GM12891 (cell line): ENCODE measurements at regions not wholly inside any gene's neighbourhood (a gene's known extent, or its start where the extent isn't known, plus 50 kb on each side); places are given as distances from the start of the nearest gene placed in this dataset.

Experiments
- DNase-seq: peaks from one replicate; pipeline ENCODE4 v3.0.0; 2011; ENCODE audit warnings: low spot score; ENCODE audit not compliant: insufficient read length
- FAIRE-seq: peaks from 2 replicates; lab custom pipeline; 2011; peaks lifted over from hg19 to GRCh38; lab: Jason Lieb, UNC
- PAX5 ChIP-seq: IDR thresholded peaks from 2 replicates; pipeline ENCODE4 v1.6.1; 2011; ENCODE audit warnings: low read length, moderate library complexity, mild to moderate bottlenecking; ENCODE audit not compliant: insufficient read depth, severe bottlenecking
- POLR2A ChIP-seq: IDR thresholded peaks from 2 replicates; pipeline ENCODE4 v1.6.1; 2011; ENCODE audit warnings: low read depth, low read length, control low read depth
- POLR2AphosphoS5 ChIP-seq: IDR thresholded peaks from 2 replicates; pipeline ENCODE4 v1.6.1; 2011; ENCODE audit warnings: low read depth, low read length, control low read depth
- POU2F2 ChIP-seq: IDR thresholded peaks from 2 replicates; pipeline ENCODE4 v1.6.1; 2011; ENCODE audit warnings: low read depth, mild to moderate bottlenecking, control low read depth, low read length, moderate library complexity
- SPI1 ChIP-seq: IDR thresholded peaks from 2 replicates; pipeline ENCODE4 v1.6.1; 2011; ENCODE audit warnings: low read depth, low read length, control low read depth
- TAF1 ChIP-seq: IDR thresholded peaks from 2 replicates; pipeline ENCODE4 v1.6.1; 2011; ENCODE audit warnings: low read depth, low read length, control low read depth

- no peak for TF ChIP-seq TAF1
- TF ChIP-seq POLR2A = no peak
- no peak for TF ChIP-seq POLR2AphosphoS5
- no peak for TF ChIP-seq POU2F2
- TF ChIP-seq SPI1 = no peak
- TF ChIP-seq PAX5 = no peak
- DNase-seq (no peak), FAIRE-seq (no peak)
These were observed 411.9 kb upstream of the MARCKS start for GRCh38 chr6:113445201-113445600.

GRCh38 chr6:113447088-113447831 lies 409.9 kb upstream of the MARCKS start:
- TF ChIP-seq PAX5 (no peak), POU2F2 (no peak)
- FAIRE-seq (no peak), DNase-seq (no peak)

DNA sequence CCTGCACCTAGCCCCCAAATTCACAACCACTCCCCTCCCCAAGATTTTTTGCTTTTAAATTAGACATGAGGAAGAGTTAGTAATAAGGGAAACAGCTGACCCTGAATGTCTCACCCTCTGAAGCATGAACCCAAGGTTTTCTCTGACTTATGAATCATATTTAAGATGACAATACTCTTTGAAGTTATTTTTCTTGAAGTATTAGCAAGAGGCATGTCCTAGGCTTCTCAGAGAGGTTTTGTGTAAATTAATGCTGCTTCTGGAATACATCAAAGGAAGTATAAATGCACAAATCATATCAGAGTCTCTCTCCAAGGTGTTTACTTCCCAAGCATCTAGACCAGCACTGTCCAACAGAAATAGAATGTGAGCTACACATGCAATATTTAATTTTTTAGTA lies 408.1 kb upstream of the MARCKS start:
- no peak for TF ChIP-seq TAF1
- TF ChIP-seq POLR2A = no peak
- FAIRE-seq (no peak), DNase-seq (no peak)

DNA sequence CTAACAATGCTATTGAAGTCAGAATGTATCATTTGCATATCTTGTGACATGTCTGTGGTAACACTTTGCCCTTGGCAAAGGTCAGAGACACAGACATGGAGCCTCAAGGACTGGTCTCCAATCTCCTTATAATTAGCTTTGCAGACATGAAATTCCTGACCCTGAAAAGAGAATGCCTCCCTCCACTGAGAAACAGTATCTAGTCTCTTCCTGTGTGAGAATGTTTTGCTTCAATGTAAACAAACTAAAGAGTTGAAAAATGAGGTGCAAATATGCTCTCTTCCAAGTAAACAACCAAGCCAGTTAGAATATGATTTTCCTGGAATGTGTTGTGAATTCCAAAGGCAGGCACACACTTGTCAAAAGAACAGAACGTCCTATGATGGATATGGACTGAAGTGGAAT lies 407.1 kb upstream of the MARCKS start:
- FAIRE-seq = no peak
- TF ChIP-seq POU2F2 (no peak), POLR2AphosphoS5 (no peak)

DNA sequence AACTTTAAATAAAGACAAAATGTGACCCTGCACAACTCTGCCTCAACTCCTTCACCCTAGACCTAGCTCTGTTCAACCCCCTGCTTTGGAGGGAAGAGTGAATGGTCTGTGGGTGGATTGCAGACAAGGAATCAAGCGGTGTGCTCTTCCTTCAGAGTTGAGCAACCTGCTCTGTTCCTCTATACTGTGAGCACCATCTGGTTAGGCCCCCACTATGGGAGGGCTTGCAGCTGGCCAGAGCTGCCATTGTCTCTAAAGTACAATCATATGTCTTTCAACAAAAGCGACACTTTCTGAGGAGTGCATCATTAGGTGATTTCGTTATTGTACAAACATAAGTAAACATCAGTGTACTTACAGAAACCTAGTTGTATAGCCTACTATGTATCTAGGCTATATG lies 406.1 kb upstream of the MARCKS start:
- FAIRE-seq = no peak
- no peak for DNase-seq
- no peak for TF ChIP-seq POU2F2
- no peak for TF ChIP-seq POLR2A
- no peak for TF ChIP-seq SPI1
- TF ChIP-seq TAF1 = no peak
- no peak for TF ChIP-seq POLR2AphosphoS5
- TF ChIP-seq PAX5 = no peak

More for the DNA sequence above, 407.1 kb upstream of the MARCKS start:
- DNase-seq = no peak

- FAIRE-seq (no peak), DNase-seq (no peak)
- TF ChIP-seq POLR2AphosphoS5 (no peak), SPI1 (no peak), TAF1 (no peak), POU2F2 (no peak), PAX5 (no peak)
These were observed 399.9 kb upstream of the MARCKS start for GRCh38 chr6:113457198-113457597.

DNA sequence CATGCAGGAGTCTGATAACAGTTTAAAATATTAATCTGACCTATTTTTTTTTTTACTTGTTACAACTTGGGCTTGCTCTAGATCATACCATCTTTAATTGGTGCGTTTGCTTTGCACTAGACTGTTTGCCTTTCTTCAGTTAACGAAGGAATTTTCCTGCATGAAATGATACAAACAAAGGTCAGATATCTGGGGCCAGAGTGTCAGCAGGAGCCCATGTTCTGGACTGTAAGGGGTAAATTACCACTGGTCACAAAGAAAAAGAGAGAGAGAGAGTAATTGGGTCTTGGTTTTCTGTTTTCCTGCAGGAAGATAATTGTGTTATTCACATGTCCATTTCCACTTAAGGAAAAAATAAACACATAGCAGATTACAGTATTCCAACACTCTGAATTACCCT lies 399.4 kb upstream of the MARCKS start:
- DNase-seq (no peak), FAIRE-seq (no peak)
- TF ChIP-seq POLR2AphosphoS5 (no peak), POLR2A (no peak), PAX5 (no peak)

DNA sequence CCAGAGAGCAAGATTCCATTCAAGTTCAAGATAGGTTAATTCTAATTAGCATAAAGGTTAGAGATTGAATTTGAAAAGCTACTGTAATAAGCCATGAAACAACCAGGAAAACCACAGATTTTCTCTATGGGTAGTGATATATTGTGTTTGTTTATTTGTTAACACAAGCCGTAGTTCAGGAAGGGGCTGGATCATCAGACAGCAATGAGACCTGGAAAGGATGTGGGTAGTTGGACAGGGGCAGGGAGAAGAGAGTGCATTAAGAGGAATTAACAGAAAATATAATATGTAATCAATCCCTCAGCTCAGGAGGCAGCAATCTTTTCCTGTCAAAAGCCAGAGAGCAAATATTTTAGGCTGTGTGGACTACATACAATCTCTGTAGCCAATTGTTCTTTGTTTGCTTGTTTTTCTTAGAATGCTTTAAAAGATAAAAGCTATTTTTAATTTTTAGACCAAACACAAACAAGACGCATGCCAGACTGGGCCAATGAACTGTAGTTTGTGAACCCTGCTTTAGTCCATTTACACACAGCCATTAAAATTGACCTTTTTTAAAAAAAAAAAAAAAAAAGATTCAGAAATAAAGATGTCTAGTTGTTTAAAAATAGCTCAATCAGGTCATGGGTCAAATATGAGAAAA lies 398.7 kb upstream of the MARCKS start:
- TF ChIP-seq SPI1 (no peak), POLR2A (no peak), POLR2AphosphoS5 (no peak), TAF1 (no peak), PAX5 (no peak), POU2F2 (no peak)
- FAIRE-seq (no peak), DNase-seq (no peak)

DNA sequence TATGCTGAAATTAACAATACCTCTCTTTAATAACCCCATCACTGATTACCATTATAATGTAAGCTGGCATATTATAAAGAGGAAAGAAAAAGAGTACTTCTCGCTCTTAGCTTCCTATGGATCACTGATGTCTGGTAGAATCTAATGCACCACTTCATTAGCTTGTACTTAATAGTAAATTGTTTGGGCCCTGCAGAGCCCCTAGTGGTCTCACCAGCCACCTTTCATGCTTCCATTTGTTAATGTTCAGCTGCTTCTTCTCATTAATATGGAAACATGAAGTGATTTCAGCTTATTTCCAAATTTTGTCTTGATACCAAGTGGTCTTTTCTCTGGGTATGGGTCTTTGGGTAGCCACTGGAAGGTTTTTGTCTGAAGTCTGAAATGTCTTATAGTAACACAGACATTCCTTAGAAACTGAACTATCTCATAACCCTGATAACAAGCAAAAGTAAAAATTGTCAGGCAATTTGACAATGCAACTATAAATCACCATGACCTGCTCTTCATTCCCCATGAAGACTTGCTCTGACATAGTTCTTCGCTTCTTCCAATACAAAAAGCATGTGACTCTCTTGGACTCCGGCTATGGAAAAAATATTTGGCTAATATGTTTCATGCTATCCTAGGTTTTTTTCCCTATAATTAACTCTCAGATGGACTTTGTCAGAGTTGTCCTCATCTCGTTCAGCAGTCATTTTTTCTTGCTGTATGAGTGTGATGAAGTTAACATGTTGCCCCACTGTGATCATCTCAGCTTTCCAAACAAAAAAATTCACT lies 395.8 kb upstream of the MARCKS start:
- FAIRE-seq = no peak
- DNase-seq = no peak
- TF ChIP-seq PAX5 (no peak), POLR2A (no peak), SPI1 (no peak), POU2F2 (no peak)

DNA sequence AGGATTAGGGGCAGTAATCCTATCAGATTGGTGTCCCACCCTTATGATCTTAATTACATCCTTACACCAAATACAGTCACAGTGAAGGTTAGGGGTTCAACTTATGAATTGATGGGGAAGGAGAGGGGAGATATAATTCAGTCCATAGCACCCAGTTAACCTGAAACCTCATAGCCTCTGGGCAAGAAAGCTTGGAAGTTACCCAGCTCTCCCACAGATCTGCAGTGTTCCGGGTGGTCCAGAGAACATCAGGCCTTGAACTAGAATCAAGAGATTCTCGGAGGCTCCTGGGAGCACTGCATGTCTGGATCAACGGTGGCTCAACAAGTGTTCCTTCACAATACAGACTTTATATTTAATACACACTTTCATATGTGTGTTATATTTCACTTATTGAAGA lies 392.6 kb upstream of the MARCKS start:
- DNase-seq = no peak
- no peak for TF ChIP-seq POU2F2
- TF ChIP-seq POLR2AphosphoS5 = no peak
- no peak for TF ChIP-seq SPI1
- FAIRE-seq = no peak

- DNase-seq = no peak
- TF ChIP-seq PAX5 (no peak), TAF1 (no peak), POLR2AphosphoS5 (no peak), POU2F2 (no peak), SPI1 (no peak)
- FAIRE-seq = no peak
These were observed 392.2 kb upstream of the MARCKS start for GRCh38 chr6:113464960-113465359.

DNA sequence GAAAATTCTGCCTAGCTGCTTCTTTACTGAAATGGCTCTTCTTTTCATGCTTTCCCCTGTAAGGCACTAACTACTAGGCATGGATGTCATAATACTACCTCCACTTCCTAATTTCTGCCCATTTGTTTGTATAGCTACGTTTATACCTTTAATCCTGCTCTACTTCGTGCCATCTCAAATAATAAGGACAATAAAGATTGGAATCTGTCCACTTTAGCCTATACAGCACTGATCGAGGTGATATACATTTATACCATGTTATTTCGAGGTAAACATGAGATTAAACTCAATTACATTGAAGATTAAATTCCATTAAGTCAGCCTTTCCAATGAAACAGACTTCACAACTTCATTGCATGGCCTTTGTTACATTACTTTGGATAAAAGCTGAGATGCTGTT lies 390.6 kb upstream of the MARCKS start:
- FAIRE-seq = no peak
- DNase-seq = no peak
- TF ChIP-seq SPI1 (no peak), PAX5 (no peak), POLR2A (no peak), TAF1 (no peak), POU2F2 (no peak), POLR2AphosphoS5 (no peak)

GRCh38 chr6:113475392-113475791 lies 381.8 kb upstream of the MARCKS start:
- no peak for FAIRE-seq
- DNase-seq = no peak

More at GRCh38 chr6:113475392-113475791, 381.8 kb upstream of the MARCKS start:
- TF ChIP-seq POLR2AphosphoS5 (no peak), POLR2A (no peak), POU2F2 (no peak), SPI1 (no peak), TAF1 (no peak), PAX5 (no peak)
